Transverse colon (tissue), 4 donors: ENCODE measurements at regions not wholly inside any gene's neighbourhood (a gene's known extent, or its start where the extent isn't known, plus 50 kb on each side); places are given as distances from the start of the nearest gene placed in this dataset.

Source experiments
- EP300 ChIP-seq: sonication (generic); formaldehyde crosslinking; IDR thresholded peaks from one replicate; pipeline ENCODE4 v1.6.1; 2017; ENCODE audit warnings: antibody characterized with exemption, low read depth
- POLR2A ChIP-seq: fragments of 450-650 bp; IDR thresholded peaks from one replicate; pipeline ENCODE4 v1.6.1; 2016; ENCODE audit warnings: antibody characterized with exemption, mild to moderate bottlenecking, moderate library complexity
- POLR2AphosphoS5 ChIP-seq, 3 donors: sonication (generic); formaldehyde crosslinking; IDR thresholded peaks; one replicate each; pipeline ENCODE4 v1.6.1; 2016; ENCODE audit warnings: antibody characterized with exemption in 3 of 3
- TF ChIP-seq, protein P1 (sequence below), 5 experiments: fragments of 200-600 bp in 3 of 5; fragments of 450-650 bp in 2 of 5; sonication (generic) in 3 of 5; IDR thresholded peaks; 1 replicate in 2 of 5; 2 replicates in 3 of 5; pipeline ENCODE4 v1.5.1; 2016 to 2017; ENCODE audit warnings: antibody characterized with exemption in 5 of 5, inconsistent platforms in 3 of 5, mild to moderate bottlenecking in 2 of 5, moderate library complexity in 1 of 5

DNA sequence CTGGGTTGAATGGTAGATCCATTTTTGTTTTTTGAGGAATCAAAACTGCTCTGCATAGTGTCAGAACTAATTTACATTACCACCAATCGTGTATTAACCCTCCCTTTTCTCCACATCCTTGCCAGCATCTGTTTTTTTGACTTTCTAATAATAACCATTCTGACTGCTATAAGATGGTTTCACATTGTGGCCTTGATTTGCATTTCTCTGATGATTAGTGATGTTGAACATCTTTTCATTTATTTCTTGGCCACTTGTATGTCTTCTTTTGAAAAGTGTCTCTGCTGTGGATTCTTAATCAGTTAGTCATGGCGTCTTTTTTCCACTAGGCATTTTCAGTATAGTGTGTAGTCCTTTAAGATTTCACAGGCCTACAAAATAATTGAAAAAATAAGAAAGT lies 2144.3 kb upstream of the C9orf72 start:
- TF ChIP-seq, protein P1, sequence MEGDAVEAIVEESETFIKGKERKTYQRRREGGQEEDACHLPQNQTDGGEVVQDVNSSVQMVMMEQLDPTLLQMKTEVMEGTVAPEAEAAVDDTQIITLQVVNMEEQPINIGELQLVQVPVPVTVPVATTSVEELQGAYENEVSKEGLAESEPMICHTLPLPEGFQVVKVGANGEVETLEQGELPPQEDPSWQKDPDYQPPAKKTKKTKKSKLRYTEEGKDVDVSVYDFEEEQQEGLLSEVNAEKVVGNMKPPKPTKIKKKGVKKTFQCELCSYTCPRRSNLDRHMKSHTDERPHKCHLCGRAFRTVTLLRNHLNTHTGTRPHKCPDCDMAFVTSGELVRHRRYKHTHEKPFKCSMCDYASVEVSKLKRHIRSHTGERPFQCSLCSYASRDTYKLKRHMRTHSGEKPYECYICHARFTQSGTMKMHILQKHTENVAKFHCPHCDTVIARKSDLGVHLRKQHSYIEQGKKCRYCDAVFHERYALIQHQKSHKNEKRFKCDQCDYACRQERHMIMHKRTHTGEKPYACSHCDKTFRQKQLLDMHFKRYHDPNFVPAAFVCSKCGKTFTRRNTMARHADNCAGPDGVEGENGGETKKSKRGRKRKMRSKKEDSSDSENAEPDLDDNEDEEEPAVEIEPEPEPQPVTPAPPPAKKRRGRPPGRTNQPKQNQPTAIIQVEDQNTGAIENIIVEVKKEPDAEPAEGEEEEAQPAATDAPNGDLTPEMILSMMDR (IDR thresholded peaks at IDR 0.05) = no peak
- TF ChIP-seq POLR2A (no peak), POLR2AphosphoS5 (IDR thresholded peaks at IDR 0.05) (no peak), EP300 (no peak)
